HS-27A (cell line): ENCODE measurements at regions not wholly inside any gene's neighbourhood (a gene's known extent, or its start where the extent isn't known, plus 50 kb on each side); places are given as distances from the start of the nearest gene placed in this dataset.

ENCODE experiments used
- DNase-seq: peaks from one replicate; pipeline ENCODE4 v3.0.0-alpha.2; 2012; ENCODE audit warnings: low read depth, missing footprints

GRCh38 chr5:34533582-34534522 lies 122.3 kb upstream of the RAI14 start:
- DNase-seq: peak; percentile 83

- peak; percentile 82 for DNase-seq
Observed at GRCh38 chr5:34534523-34535103, 121.5 kb upstream of the RAI14 start.

- no peak for DNase-seq
Observed at GRCh38 chr5:34535433-34535832, 120.7 kb upstream of the RAI14 start.

- DNase-seq: no peak
Observed at GRCh38 chr5:34535944-34536623, 120.0 kb upstream of the RAI14 start.

GRCh38 chr5:34536699-34537098 lies 119.4 kb upstream of the RAI14 start:
- DNase-seq: no peak

- DNase-seq: no peak
Observed at GRCh38 chr5:34538026-34538672, 118.0 kb upstream of the RAI14 start.

- no peak for DNase-seq
Observed at GRCh38 chr5:34539183-34539582, 116.9 kb upstream of the RAI14 start.

GRCh38 chr5:34541067-34541466 lies 115.1 kb upstream of the RAI14 start:
- no peak for DNase-seq

GRCh38 chr5:34542818-34543217 lies 113.3 kb upstream of the RAI14 start:
- no peak for DNase-seq

GRCh38 chr5:34543687-34544086 lies 112.4 kb upstream of the RAI14 start:
- DNase-seq: no peak

GRCh38 chr5:34544403-34544802 lies 111.7 kb upstream of the RAI14 start:
- no peak for DNase-seq

- no peak for DNase-seq
Observed at GRCh38 chr5:34545164-34545563, 111.0 kb upstream of the RAI14 start.

- DNase-seq: no peak
Observed at GRCh38 chr5:34545626-34546025, 110.5 kb upstream of the RAI14 start.

GRCh38 chr5:34547300-34548085 lies 108.6 kb upstream of the RAI14 start:
- no peak for DNase-seq

GRCh38 chr5:34548086-34548403 lies 108.1 kb upstream of the RAI14 start:
- DNase-seq: no peak

GRCh38 chr5:34550247-34550646 lies 105.9 kb upstream of the RAI14 start:
- DNase-seq: no peak

GRCh38 chr5:34550964-34551363 lies 105.2 kb upstream of the RAI14 start:
- no peak for DNase-seq

- DNase-seq: no peak
Observed at GRCh38 chr5:34551911-34552433, 104.2 kb upstream of the RAI14 start.

- no peak for DNase-seq
Observed at GRCh38 chr5:34552686-34553085, 103.4 kb upstream of the RAI14 start.

- no peak for DNase-seq
Observed at GRCh38 chr5:34553581-34553980, 102.5 kb upstream of the RAI14 start.

- no peak for DNase-seq
Observed at GRCh38 chr5:34554641-34555040, 101.5 kb upstream of the RAI14 start.
